Hindlimb muscle (tissue), 1 donor: ENCODE measurements at regions not wholly inside any gene's neighbourhood (a gene's known extent, or its start where the extent isn't known, plus 50 kb on each side); places are given as distances from the start of the nearest gene placed in this dataset.

Experiments used
- DNase-seq: peaks from one replicate; pipeline ENCODE4 v3.0.0-alpha.2; 2013

DNA sequence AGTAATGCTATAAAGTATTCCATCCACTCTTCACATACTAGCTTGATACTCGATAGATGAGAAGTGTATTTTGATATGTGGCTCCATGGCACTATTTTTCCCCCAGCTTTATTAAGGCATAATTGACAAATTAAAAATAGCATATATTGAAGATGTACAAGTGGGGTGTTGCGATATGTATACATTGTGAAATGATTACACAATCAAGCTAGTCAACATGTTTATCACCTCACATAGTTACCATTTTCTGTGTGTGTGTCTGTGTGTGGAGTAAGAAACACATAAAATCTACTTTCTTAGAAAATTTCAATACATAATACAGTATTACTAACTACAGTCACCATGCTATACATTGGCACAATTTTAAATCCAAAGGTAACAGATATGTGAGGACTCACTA lies 82.5 kb upstream of the MYT1L start:
- no peak for DNase-seq

DNA sequence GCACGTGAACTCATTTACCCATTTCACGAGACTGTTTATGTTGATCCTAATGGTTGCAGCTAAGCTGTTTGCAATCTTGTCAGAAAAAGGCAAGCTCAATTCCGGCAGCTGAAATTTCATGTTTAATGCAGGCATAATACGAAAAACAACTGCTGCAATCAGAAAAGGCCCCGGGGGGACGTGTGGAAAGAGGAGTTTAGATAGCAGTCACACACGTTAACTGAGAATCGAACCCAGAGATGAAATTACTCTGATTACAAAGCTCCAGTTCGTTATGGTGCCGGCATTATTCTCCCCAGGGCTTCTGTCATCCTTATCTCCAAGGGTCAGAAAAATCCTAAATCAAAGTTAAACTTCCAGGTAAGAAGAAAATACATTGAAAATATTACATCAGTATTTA lies 79.9 kb upstream of the MYT1L start:
- DNase-seq = no peak

DNA sequence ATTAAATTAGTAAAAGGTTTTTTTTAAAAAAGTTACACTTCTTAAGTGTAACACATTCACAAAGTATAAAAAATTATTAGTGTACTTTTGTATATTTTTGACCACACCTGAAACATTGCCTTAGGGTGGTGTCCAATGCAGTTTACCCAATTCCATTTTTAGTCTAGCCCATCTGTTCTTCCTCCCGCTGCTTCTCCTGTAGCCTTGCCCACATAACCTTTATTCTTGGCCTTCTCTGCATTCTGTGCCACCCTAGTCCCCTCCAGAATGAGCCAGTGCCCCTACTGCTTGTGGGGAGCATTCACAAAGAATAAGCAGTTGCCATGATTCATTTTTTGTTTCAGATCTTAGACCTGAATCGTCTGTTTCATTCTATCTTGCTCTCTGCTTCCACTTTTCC lies 78.4 kb upstream of the MYT1L start:
- DNase-seq = no peak

DNA sequence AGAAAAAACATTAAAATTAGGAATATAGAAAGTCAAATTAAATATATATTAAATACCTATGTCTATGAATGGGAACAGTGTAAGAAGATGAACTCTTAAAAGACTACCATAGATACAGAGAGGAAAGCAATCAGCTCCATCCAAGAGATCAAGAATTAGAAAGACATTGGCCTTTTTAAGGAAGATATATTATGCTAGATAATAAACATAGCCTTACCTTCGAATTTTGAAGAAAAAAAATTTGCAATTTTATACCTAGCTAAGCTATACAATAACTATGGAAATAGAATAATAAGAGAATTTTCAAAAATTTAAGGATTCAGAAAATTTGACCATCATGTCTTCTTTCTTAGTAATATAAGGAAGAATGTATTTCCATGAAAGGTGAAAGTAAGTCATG lies 74.7 kb upstream of the MYT1L start:
- DNase-seq = no peak

DNA sequence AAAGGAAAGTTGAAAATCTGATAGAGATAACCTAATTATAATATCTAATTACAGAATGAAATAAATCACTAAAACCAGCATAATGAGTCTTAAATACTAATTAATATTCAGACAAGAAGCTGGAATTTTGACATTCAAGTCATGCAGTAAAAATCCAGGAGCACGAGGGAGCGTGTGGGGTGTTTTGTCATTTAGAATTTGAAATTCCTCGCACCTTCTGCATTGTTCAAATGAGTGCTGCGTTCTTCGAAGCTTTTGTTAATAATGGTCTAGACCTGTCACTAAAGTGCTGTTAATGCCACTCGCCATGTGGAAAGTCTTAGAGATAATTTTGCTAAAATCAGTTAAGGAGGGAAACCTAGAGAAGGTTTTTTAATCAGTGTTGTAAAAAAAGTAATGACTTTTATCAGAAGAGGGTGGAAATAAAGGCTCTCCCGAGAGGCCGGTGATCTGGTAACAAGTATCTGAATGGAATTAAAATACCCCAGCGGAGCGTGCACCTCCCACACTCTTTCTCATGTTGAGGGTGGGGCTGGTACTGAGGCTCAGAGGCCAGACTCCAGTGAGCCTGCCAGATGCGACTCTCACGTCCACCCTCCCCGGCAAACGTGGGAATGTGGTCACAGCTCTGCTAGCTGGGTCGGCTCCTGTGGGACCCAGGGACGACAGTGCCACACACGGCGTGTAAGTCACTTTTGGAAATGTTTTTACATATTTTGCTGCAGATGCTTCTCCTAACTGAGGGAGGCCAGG lies 69.4 kb upstream of the MYT1L start:
- no peak for DNase-seq

DNA sequence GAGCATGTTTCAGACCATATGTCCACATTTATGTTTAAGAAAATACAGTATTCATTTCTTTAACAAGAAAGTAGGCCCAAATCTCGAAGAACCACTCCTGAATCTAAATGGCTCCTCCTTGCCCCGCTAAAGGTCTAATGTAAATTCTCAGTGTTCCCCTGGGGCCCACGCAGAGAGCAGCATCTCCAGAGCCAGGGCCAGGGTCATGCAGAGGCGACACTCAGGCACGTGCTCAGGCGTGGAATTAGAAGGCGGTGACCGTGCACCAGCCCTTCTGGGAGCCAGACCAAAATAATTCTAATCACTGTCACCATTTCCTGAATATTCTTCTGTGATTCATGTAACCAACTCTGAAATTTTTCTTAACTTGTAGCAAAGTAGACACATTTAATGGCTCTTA lies 68.3 kb upstream of the MYT1L start:
- no peak for DNase-seq

DNA sequence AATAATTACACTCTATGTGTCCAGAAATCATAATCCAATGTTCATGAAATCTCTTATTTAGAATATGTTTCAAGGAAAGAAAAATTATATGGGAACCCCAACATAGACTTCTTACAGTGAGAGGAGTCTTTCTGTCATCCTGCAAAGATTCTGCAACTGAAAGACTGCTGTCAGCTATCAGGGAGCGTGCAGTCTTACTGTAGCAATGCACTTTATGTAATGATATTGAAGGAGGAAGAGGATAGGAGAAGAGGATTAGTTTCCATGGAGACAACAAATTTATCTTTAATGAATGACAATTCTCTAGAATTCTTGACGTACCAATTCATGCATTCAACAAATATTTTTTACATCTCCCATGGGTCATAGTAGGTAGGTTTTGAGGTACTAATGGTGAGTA lies 61.3 kb upstream of the MYT1L start:
- DNase-seq = no peak

DNA sequence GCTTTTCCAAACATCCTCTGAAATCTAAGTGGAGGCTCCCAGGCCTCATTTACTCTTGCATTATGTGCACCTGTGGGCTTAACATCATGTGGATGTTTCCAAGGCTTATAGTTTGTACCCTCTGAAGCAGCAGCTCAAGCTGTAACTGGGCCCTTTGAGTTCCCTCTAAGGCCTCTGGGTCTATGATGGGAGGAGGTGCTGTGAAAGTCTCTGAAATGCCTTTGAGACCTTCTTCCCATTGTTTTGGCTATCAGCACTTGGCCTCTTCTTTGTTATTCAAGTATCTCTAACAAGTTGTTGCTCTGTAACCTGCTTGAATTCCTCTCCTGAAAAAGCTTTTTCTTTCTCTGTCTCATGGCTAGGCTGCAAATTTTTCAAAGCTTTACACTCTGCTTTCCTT lies 58.1 kb upstream of the MYT1L start:
- no peak for DNase-seq
